Left ventricle myocardium inferior (tissue), 1 donor: ENCODE measurements at regions not wholly inside any gene's neighbourhood (a gene's known extent, or its start where the extent isn't known, plus 50 kb on each side); places are given as distances from the start of the nearest gene placed in this dataset.

Experiments used
- DNase-seq: peaks from one replicate; pipeline ENCODE4 v3.0.0-alpha.2; 2020
- H3K27ac ChIP-seq: fragments of 200-600 bp; replicated peaks from 2 replicates; pipeline ENCODE4 v1.8.0; 2021
- H3K27me3 ChIP-seq: fragments of 200-600 bp; 2 replicates; pipeline ENCODE4 v1.8.0; 2021; ENCODE audit warnings: low read depth
- H3K36me3 ChIP-seq: fragments of 200-600 bp; 2 replicates; pipeline ENCODE4 v1.8.0; 2021
- H3K4me1 ChIP-seq: fragments of 200-600 bp; 2 replicates; pipeline ENCODE4 v1.8.0; 2021
- H3K4me3 ChIP-seq: fragments of 200-600 bp; 2 replicates; pipeline ENCODE4 v1.8.0; 2021; ENCODE audit warnings: mild to moderate bottlenecking, moderate library complexity
- H3K9me3 ChIP-seq: fragments of 200-600 bp; replicated peaks from 2 replicates; pipeline ENCODE4 v1.8.0; 2021
- intact Hi-C: fragments of 100-400 bp; cut with micrococcal nuclease; formaldehyde crosslinking; loops from one replicate; pipeline ENCODE4 v1.11.0; 2022
- TF ChIP-seq, protein P1 (sequence below): fragments of 200-600 bp; IDR thresholded peaks from 2 replicates; pipeline ENCODE4 v1.8.0; 2021; ENCODE audit warnings: antibody characterized with exemption, mild to moderate bottlenecking, borderline replicate concordance
- donor health status: DM: no; HTN: yes; CAD: no; lungs with severe emphysema.

GRCh38 chr5:54629115-54629514 is 111.6 kb downstream of the SNX18 start:
- Histone ChIP-seq H3K9me3 (no peaks in the 10 kb centered on the region), H3K27me3 (no peaks in the 10 kb centered on the region), H3K4me3 (no peak overlapping the region), H3K27ac (no peak overlapping the region), H3K36me3 (no peaks in the 10 kb centered on the region), H3K4me1 (peaks cover 13% of the 10 kb centered on the region)
- no peak for DNase-seq
- TF ChIP-seq, protein P1, sequence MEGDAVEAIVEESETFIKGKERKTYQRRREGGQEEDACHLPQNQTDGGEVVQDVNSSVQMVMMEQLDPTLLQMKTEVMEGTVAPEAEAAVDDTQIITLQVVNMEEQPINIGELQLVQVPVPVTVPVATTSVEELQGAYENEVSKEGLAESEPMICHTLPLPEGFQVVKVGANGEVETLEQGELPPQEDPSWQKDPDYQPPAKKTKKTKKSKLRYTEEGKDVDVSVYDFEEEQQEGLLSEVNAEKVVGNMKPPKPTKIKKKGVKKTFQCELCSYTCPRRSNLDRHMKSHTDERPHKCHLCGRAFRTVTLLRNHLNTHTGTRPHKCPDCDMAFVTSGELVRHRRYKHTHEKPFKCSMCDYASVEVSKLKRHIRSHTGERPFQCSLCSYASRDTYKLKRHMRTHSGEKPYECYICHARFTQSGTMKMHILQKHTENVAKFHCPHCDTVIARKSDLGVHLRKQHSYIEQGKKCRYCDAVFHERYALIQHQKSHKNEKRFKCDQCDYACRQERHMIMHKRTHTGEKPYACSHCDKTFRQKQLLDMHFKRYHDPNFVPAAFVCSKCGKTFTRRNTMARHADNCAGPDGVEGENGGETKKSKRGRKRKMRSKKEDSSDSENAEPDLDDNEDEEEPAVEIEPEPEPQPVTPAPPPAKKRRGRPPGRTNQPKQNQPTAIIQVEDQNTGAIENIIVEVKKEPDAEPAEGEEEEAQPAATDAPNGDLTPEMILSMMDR = no peak
- intact Hi-C loops = no loop called here

- H3K9me3 ChIP-seq = peaks cover 5% of the 10 kb centered on the region
- DNase-seq = no peak
- no peak overlapping the region for H3K27ac ChIP-seq
- peaks cover 13% of the 10 kb centered on the region for H3K4me1 ChIP-seq
- H3K27me3 ChIP-seq = no peaks in the 10 kb centered on the region
- H3K4me3 ChIP-seq = no peak overlapping the region
- H3K36me3 ChIP-seq = no peaks in the 10 kb centered on the region
- TF ChIP-seq, protein P1 = no peak
- intact Hi-C loops = no loop called here
Measured at GRCh38 chr5:54628050-54628449, 110.5 kb downstream of the SNX18 start.

DNA sequence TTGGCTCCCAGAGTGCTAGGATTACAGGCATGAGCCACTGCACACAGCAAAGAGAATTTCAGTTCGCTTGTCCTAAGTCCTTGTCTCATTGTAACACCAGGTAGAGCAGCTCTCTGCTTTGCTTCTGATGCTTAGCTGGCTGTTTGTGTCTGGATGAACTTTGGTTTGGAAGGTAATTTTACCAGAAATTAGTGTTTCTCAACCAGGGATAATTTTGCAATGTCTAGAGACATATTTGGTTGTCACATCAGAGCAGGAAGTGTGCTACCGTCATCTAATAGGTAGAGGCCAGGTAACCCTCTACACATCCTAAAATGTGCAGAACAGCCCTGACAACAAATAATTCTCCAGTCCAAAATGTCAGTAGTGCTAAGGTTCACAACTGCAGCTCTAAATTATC is 108.8 kb downstream of the SNX18 start:
- intact Hi-C loops = no loop called here
- Histone ChIP-seq H3K36me3 (no peaks in the 10 kb centered on the region), H3K4me3 (no peak overlapping the region), H3K9me3 (peaks cover 9% of the 10 kb centered on the region), H3K27me3 (no peaks in the 10 kb centered on the region), H3K27ac (no peak overlapping the region), H3K4me1 (peaks cover 4% of the 10 kb centered on the region)
- DNase-seq = no peak
- TF ChIP-seq, protein P1 = no peak

GRCh38 chr5:54624805-54625568 is 107.4 kb downstream of the SNX18 start:
- Histone ChIP-seq H3K27ac (no peak overlapping the region), H3K4me3 (no peak overlapping the region), H3K36me3 (no peaks in the 10 kb centered on the region), H3K4me1 (no peaks in the 10 kb centered on the region), H3K27me3 (no peaks in the 10 kb centered on the region), H3K9me3 (peaks cover 9% of the 10 kb centered on the region)
- no peak for DNase-seq
- TF ChIP-seq, protein P1 = no peak
- intact Hi-C loops = no loop called here

DNA sequence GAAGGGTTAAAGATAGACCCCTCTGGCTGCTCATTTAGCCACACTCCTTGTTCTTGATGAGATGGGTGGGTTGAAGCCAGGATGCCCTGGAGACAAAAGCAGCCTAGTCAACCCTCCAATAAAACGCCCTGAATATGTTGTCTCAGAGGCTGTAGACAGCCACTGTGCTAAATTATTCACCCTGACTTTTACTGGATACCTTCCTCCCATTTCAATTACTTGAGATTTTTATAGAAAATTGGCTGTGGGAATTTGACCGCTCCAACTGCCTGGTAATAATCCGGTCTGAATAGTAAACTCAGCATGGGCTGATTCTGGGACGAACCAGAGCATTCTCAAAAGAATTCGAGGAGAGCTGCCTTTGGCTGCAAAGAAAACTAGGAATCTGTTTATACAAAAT is 104.2 kb downstream of the SNX18 start:
- H3K27ac ChIP-seq = no peak overlapping the region
- H3K27me3 ChIP-seq = no peaks in the 10 kb centered on the region
- H3K4me3 ChIP-seq = no peak overlapping the region
- intact Hi-C loops = no loop called here
- TF ChIP-seq, protein P1 = no peak
- DNase-seq = no peak
- peaks cover 9% of the 10 kb centered on the region for H3K9me3 ChIP-seq
- no peaks in the 10 kb centered on the region for H3K4me1 ChIP-seq
- no peaks in the 10 kb centered on the region for H3K36me3 ChIP-seq
